ENCODE measurements at regions not wholly inside any gene's neighbourhood (a gene's known extent, or its start where the extent isn't known, plus 50 kb on each side); places are given as distances from the start of the nearest gene placed in this dataset.

GRCh38 chr5:86864051-86864450 lies 246.3 kb downstream of the COX7C start:
- Histone ChIP-seq H3K4me3 (ENCODE audit: control insufficient read depth in 1 of 2, extremely low read depth in 1 of 2, low read length in 1 of 2) (no peak overlapping the region), H3K27ac (ENCODE audit: low read length) (no peak overlapping the region), H3K9me3 (no peaks in the 10 kb centered on the region), H3K36me3 (ENCODE audit: control insufficient read depth in 2 of 2, extremely low read depth in 1 of 2, insufficient read depth in 1 of 2, low read length in 1 of 2) (no peaks in the 10 kb centered on the region), H3K4me1 (ENCODE audit: control insufficient read depth in 1 of 2, extremely low read depth in 1 of 2, insufficient read depth in 2 of 2, low read length in 2 of 2) (no peaks in the 10 kb centered on the region), H3K27me3 (replicated peaks in 1 of 2; ENCODE audit: control insufficient read depth in 2 of 2, extremely low read depth in 1 of 2, insufficient read depth in 2 of 2, low read length in 1 of 2) (peaks cover 0 to 3% of the 10 kb centered on the region in 2 experiments)
- H3K9me3 Mint-ChIP-seq: no peaks in the 10 kb centered on the region
- peaks cover 12 to 13% of the 10 kb centered on the region in 2 donors for H3K27me3 Mint-ChIP-seq
- H3K4me3 Mint-ChIP-seq: no peak overlapping the region
- H3K36me3 Mint-ChIP-seq: no peaks in the 10 kb centered on the region
- no peak for ATAC-seq (replicated peaks in 1 of 4)
- H3K27ac Mint-ChIP-seq: no peak overlapping the region
- CTCF ChIA-PET: no interaction called here
- WGBS (ENCODE audit: insufficient coverage): 76% methylated on average over 3 of the region's 4 CpGs
- no peak for DNase-seq
- no peaks in the 10 kb centered on the region for H3K4me1 Mint-ChIP-seq
- POLR2A ChIA-PET: no interaction called here

- H3K27me3 ChIP-seq (replicated peaks in 1 of 2; ENCODE audit: control insufficient read depth in 2 of 2, extremely low read depth in 1 of 2, insufficient read depth in 2 of 2, low read length in 1 of 2): peaks cover 0 to 3% of the 10 kb centered on the region in 2 experiments
- CTCF ChIA-PET: no interaction called here
- POLR2A ChIA-PET: no interaction called here
- Mint-ChIP-seq H3K27me3 (peaks cover 12 to 16% of the 10 kb centered on the region in 2 donors), H3K36me3 (no peaks in the 10 kb centered on the region), H3K9me3 (no peaks in the 10 kb centered on the region), H3K4me1 (no peaks in the 10 kb centered on the region), H3K4me3 (no peak overlapping the region), H3K27ac (no peak overlapping the region)
- no peak for DNase-seq
- no peaks in the 10 kb centered on the region for H3K9me3 ChIP-seq
- no peaks in the 10 kb centered on the region for H3K4me1 ChIP-seq (ENCODE audit: control insufficient read depth in 1 of 2, extremely low read depth in 1 of 2, insufficient read depth in 2 of 2, low read length in 2 of 2)
- ATAC-seq (replicated peaks in 1 of 4): no peak
- no peak overlapping the region for H3K27ac ChIP-seq (ENCODE audit: low read length)
- WGBS (ENCODE audit: insufficient coverage): no CpG with 5 or more reads among the region's 2 CpGs
- H3K36me3 ChIP-seq (ENCODE audit: control insufficient read depth in 2 of 2, extremely low read depth in 1 of 2, insufficient read depth in 1 of 2, low read length in 1 of 2): no peaks in the 10 kb centered on the region
- no peak overlapping the region for H3K4me3 ChIP-seq (ENCODE audit: control insufficient read depth in 1 of 2, extremely low read depth in 1 of 2, low read length in 1 of 2)
Observed at GRCh38 chr5:86865256-86865785, 247.6 kb downstream of the COX7C start.

- Histone ChIP-seq H3K4me3 (ENCODE audit: control insufficient read depth in 1 of 2, extremely low read depth in 1 of 2, low read length in 1 of 2) (no peak overlapping the region), H3K36me3 (ENCODE audit: control insufficient read depth in 2 of 2, extremely low read depth in 1 of 2, insufficient read depth in 1 of 2, low read length in 1 of 2) (no peaks in the 10 kb centered on the region), H3K27me3 (replicated peaks in 1 of 2; ENCODE audit: control insufficient read depth in 2 of 2, extremely low read depth in 1 of 2, insufficient read depth in 2 of 2, low read length in 1 of 2) (peaks cover 0 to 3% of the 10 kb centered on the region in 2 experiments), H3K4me1 (ENCODE audit: control insufficient read depth in 1 of 2, extremely low read depth in 1 of 2, insufficient read depth in 2 of 2, low read length in 2 of 2) (no peaks in the 10 kb centered on the region), H3K27ac (ENCODE audit: low read length) (no peak overlapping the region), H3K9me3 (no peaks in the 10 kb centered on the region)
- POLR2A ChIA-PET: no interaction called here
- ATAC-seq (replicated peaks in 1 of 4) (no peak), DNase-seq (no peak)
- Mint-ChIP-seq H3K4me3 (no peak overlapping the region), H3K27me3 (peaks cover 12 to 16% of the 10 kb centered on the region in 2 donors), H3K36me3 (no peaks in the 10 kb centered on the region), H3K27ac (no peak overlapping the region), H3K4me1 (no peaks in the 10 kb centered on the region), H3K9me3 (no peaks in the 10 kb centered on the region)
- CTCF ChIA-PET: no interaction called here
- WGBS (ENCODE audit: insufficient coverage): 64% methylated on average over 1 of the region's 1 CpG
Observed at GRCh38 chr5:86866036-86866435, 248.3 kb downstream of the COX7C start.

GRCh38 chr5:86869268-86869667 lies 251.5 kb downstream of the COX7C start:
- Mint-ChIP-seq H3K4me3 (no peak overlapping the region), H3K27me3 (peaks cover 10 to 16% of the 10 kb centered on the region in 2 donors), H3K9me3 (no peaks in the 10 kb centered on the region), H3K27ac (no peak overlapping the region), H3K36me3 (no peaks in the 10 kb centered on the region), H3K4me1 (no peaks in the 10 kb centered on the region)
- H3K4me3 ChIP-seq (ENCODE audit: control insufficient read depth in 1 of 2, extremely low read depth in 1 of 2, low read length in 1 of 2): no peak overlapping the region
- H3K36me3 ChIP-seq (ENCODE audit: control insufficient read depth in 2 of 2, extremely low read depth in 1 of 2, insufficient read depth in 1 of 2, low read length in 1 of 2): no peaks in the 10 kb centered on the region
- ChIA-PET CTCF (no interaction called here), POLR2A (no interaction called here)
- H3K27ac ChIP-seq (ENCODE audit: low read length): no peak overlapping the region
- H3K4me1 ChIP-seq (ENCODE audit: control insufficient read depth in 1 of 2, extremely low read depth in 1 of 2, insufficient read depth in 2 of 2, low read length in 2 of 2): no peaks in the 10 kb centered on the region
- no peaks in the 10 kb centered on the region for H3K9me3 ChIP-seq
- no CpG with 5 or more reads among the region's 2 CpGs for WGBS (ENCODE audit: insufficient coverage)
- ATAC-seq (replicated peaks in 1 of 4) (no peak), DNase-seq (no peak)
- H3K27me3 ChIP-seq (replicated peaks in 1 of 2; ENCODE audit: control insufficient read depth in 2 of 2, extremely low read depth in 1 of 2, insufficient read depth in 2 of 2, low read length in 1 of 2): peaks cover 0 to 3% of the 10 kb centered on the region in 2 experiments

GRCh38 chr5:86875539-86875938 lies 257.8 kb downstream of the COX7C start:
- no peak overlapping the region for H3K4me3 Mint-ChIP-seq
- CTCF ChIA-PET: no interaction called here
- DNase-seq (no peak), ATAC-seq (replicated peaks in 1 of 4) (no peak)
- no peaks in the 10 kb centered on the region for H3K9me3 Mint-ChIP-seq
- Histone ChIP-seq H3K27ac (ENCODE audit: low read length) (no peak overlapping the region), H3K36me3 (ENCODE audit: control insufficient read depth in 2 of 2, extremely low read depth in 1 of 2, insufficient read depth in 1 of 2, low read length in 1 of 2) (no peaks in the 10 kb centered on the region), H3K9me3 (no peaks in the 10 kb centered on the region), H3K4me1 (ENCODE audit: control insufficient read depth in 1 of 2, extremely low read depth in 1 of 2, insufficient read depth in 2 of 2, low read length in 2 of 2) (no peaks in the 10 kb centered on the region), H3K27me3 (replicated peaks in 1 of 2; ENCODE audit: control insufficient read depth in 2 of 2, extremely low read depth in 1 of 2, insufficient read depth in 2 of 2, low read length in 1 of 2) (no peaks in the 10 kb centered on the region), H3K4me3 (ENCODE audit: control insufficient read depth in 1 of 2, extremely low read depth in 1 of 2, low read length in 1 of 2) (no peak overlapping the region)
- H3K36me3 Mint-ChIP-seq: no peaks in the 10 kb centered on the region
- POLR2A ChIA-PET: no interaction called here
- no peak overlapping the region for H3K27ac Mint-ChIP-seq
- peaks cover 7 to 10% of the 10 kb centered on the region in 2 donors for H3K27me3 Mint-ChIP-seq
- no peaks in the 10 kb centered on the region for H3K4me1 Mint-ChIP-seq
- WGBS (ENCODE audit: insufficient coverage): 86% methylated on average over 2 of the region's 2 CpGs

GRCh38 chr5:86878250-86878649 lies 260.5 kb downstream of the COX7C start:
- CTCF ChIA-PET: interaction anchor here in 1 of 2 donors (0.7 kb wide), 1 partner anchor 522 kb away, joined by 3 read pairs; no protein-coding TSS in a partner anchor
- ATAC-seq (replicated peaks in 1 of 4) (no peak), DNase-seq (no peak)
- Mint-ChIP-seq H3K27ac (no peak overlapping the region), H3K27me3 (peaks cover 7 to 10% of the 10 kb centered on the region in 2 donors), H3K9me3 (no peaks in the 10 kb centered on the region), H3K36me3 (no peaks in the 10 kb centered on the region), H3K4me1 (no peaks in the 10 kb centered on the region), H3K4me3 (no peak overlapping the region)
- POLR2A ChIA-PET: no interaction called here
- Histone ChIP-seq H3K27ac (ENCODE audit: low read length) (no peak overlapping the region), H3K36me3 (ENCODE audit: control insufficient read depth in 2 of 2, extremely low read depth in 1 of 2, insufficient read depth in 1 of 2, low read length in 1 of 2) (no peaks in the 10 kb centered on the region), H3K4me3 (ENCODE audit: control insufficient read depth in 1 of 2, extremely low read depth in 1 of 2, low read length in 1 of 2) (no peak overlapping the region), H3K9me3 (no peaks in the 10 kb centered on the region), H3K27me3 (replicated peaks in 1 of 2; ENCODE audit: control insufficient read depth in 2 of 2, extremely low read depth in 1 of 2, insufficient read depth in 2 of 2, low read length in 1 of 2) (no peaks in the 10 kb centered on the region), H3K4me1 (ENCODE audit: control insufficient read depth in 1 of 2, extremely low read depth in 1 of 2, insufficient read depth in 2 of 2, low read length in 2 of 2) (no peaks in the 10 kb centered on the region)

GRCh38 chr5:86879086-86879485 lies 261.3 kb downstream of the COX7C start:
- no peaks in the 10 kb centered on the region for H3K36me3 ChIP-seq (ENCODE audit: control insufficient read depth in 2 of 2, extremely low read depth in 1 of 2, insufficient read depth in 1 of 2, low read length in 1 of 2)
- H3K27ac ChIP-seq (ENCODE audit: low read length): no peak overlapping the region
- no peak overlapping the region for H3K4me3 Mint-ChIP-seq
- no peaks in the 10 kb centered on the region for H3K9me3 ChIP-seq
- POLR2A ChIA-PET: no interaction called here
- no peak for ATAC-seq (replicated peaks in 1 of 4)
- H3K4me1 Mint-ChIP-seq: no peaks in the 10 kb centered on the region
- no peaks in the 10 kb centered on the region for H3K36me3 Mint-ChIP-seq
- H3K4me3 ChIP-seq (ENCODE audit: control insufficient read depth in 1 of 2, extremely low read depth in 1 of 2, low read length in 1 of 2): no peak overlapping the region
- H3K27me3 ChIP-seq (replicated peaks in 1 of 2; ENCODE audit: control insufficient read depth in 2 of 2, extremely low read depth in 1 of 2, insufficient read depth in 2 of 2, low read length in 1 of 2): no peaks in the 10 kb centered on the region
- no peaks in the 10 kb centered on the region for H3K9me3 Mint-ChIP-seq
- CTCF ChIA-PET: no interaction called here
- DNase-seq: no peak
- H3K27ac Mint-ChIP-seq: no peak overlapping the region
- no peaks in the 10 kb centered on the region for H3K4me1 ChIP-seq (ENCODE audit: control insufficient read depth in 1 of 2, extremely low read depth in 1 of 2, insufficient read depth in 2 of 2, low read length in 2 of 2)
- H3K27me3 Mint-ChIP-seq: peaks cover 7 to 10% of the 10 kb centered on the region in 2 donors
